H1 (cell line): ENCODE measurements at regions not wholly inside any gene's neighbourhood (a gene's known extent, or its start where the extent isn't known, plus 50 kb on each side); places are given as distances from the start of the nearest gene placed in this dataset.

ENCODE experiments used
- EGR1 ChIP-seq: IDR thresholded peaks from 2 replicates; pipeline ENCODE4 v1.6.1; 2011; ENCODE audit warnings: low read depth, low read length, borderline replicate concordance

DNA sequence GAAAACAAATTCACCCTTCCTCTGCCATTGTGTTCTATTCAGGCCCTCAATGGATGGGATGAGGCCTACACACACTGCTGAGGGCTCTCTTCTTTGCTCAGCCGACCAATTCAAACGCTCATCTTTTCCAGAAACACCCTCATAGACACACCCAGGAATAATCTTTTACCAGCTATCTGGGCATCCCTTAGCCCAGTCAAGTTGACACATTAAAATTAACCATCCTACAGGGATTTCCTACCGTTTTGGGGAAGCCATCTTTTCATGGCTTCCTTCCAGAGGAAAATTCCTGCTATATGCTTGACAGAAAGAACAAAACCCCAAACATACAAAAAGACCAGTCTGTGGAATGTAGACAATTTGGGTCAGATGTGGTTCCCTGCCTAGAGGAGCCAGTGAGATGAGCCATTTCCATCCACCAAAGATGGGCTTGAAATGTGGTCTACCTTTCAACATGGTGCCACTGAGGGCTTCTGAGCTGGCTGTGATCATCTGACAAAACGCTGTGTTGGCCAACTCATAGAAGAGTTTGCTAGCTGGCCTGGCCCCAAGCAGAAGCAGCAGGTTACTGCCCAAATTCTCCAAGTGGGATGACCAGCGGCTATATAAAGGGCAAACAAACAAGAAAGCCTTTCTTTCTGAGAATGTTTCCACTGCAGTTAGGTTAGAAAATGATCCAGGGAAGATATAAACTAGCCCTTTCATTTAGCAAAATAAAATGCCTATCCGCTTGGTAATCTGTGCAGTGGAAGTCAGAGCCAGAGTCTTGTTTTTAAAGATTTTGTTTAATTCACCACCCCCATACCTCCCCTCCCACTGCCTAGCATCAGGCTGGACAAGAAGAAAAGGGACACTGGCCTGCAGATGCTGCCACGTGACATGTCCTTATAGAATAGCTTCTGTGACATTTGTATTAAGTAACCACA, 69.1 kb upstream of the MRPS6 start (continued):
- no peak for TF ChIP-seq EGR1
